GM13976 (cell line): ENCODE measurements at regions not wholly inside any gene's neighbourhood (a gene's known extent, or its start where the extent isn't known, plus 50 kb on each side); places are given as distances from the start of the nearest gene placed in this dataset.

Source experiments
- DNase-seq: peaks from one replicate; pipeline ENCODE4 v3.0.0; 2012; ENCODE audit warnings: low spot score
- in situ Hi-C: fragments of 300-500 bp; cut with MboI; formaldehyde crosslinking; loops from one replicate; pipeline ENCODE4 v1.12.0; 2022; ENCODE audit warnings: low sequenced_read_pairs, mixed read lengths, inconsistent platforms; ENCODE audit not compliant: unreplicated experiment
- TF ChIP-seq, protein P1 (sequence below): IDR thresholded peaks from 2 replicates; pipeline ENCODE4 v1.5.1; 2012; ENCODE audit warnings: borderline replicate concordance, mild to moderate bottlenecking; ENCODE audit not compliant: insufficient read depth; ENCODE audit errors: extremely low read depth, missing control alignments, control extremely low read depth

DNA sequence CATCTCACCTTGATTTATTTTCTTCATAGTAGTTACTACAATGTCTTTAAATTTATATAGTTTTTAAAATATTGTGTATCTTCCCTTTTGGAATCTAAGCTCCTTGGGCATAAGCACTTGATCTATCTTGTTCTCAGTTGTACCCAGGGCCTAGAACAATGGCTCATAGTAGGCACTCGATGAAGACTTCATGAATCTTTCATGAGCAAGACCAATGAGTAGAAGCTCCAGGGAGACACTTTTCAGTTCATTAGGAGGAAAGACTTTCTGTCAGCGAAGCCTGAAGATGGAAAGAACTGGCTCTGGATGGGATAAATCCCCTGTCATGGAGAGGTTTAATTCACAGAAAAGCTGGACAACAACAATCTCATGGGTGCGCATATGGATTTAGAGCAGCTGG is 140.2 kb upstream of the CRY1 start:
- TF ChIP-seq, protein P1, sequence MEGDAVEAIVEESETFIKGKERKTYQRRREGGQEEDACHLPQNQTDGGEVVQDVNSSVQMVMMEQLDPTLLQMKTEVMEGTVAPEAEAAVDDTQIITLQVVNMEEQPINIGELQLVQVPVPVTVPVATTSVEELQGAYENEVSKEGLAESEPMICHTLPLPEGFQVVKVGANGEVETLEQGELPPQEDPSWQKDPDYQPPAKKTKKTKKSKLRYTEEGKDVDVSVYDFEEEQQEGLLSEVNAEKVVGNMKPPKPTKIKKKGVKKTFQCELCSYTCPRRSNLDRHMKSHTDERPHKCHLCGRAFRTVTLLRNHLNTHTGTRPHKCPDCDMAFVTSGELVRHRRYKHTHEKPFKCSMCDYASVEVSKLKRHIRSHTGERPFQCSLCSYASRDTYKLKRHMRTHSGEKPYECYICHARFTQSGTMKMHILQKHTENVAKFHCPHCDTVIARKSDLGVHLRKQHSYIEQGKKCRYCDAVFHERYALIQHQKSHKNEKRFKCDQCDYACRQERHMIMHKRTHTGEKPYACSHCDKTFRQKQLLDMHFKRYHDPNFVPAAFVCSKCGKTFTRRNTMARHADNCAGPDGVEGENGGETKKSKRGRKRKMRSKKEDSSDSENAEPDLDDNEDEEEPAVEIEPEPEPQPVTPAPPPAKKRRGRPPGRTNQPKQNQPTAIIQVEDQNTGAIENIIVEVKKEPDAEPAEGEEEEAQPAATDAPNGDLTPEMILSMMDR, result no peak
- no peak for DNase-seq
- in situ Hi-C loops, result no loop called here

DNA sequence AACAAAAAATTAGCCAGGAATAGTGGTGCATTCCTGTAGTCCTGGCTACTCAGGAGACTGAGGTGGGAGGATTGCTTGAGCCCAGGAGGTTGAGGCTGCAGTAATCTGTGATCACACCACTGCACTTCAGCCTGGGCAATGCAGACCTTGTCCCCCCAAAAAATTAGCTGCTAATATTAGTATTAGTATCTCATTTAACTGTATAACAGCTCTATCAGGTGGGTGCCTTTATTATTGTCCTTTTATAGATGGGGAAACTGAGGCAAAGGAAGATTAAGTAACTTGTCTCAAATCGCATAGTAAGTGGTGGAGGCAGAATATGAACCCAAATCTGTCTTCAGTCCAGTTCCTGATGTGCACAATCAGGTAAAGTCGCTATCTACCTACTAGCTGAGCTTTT is 142.3 kb upstream of the CRY1 start:
- DNase-seq, result no peak
- TF ChIP-seq, protein P1, result no peak
- in situ Hi-C loops, result no loop called here

DNA sequence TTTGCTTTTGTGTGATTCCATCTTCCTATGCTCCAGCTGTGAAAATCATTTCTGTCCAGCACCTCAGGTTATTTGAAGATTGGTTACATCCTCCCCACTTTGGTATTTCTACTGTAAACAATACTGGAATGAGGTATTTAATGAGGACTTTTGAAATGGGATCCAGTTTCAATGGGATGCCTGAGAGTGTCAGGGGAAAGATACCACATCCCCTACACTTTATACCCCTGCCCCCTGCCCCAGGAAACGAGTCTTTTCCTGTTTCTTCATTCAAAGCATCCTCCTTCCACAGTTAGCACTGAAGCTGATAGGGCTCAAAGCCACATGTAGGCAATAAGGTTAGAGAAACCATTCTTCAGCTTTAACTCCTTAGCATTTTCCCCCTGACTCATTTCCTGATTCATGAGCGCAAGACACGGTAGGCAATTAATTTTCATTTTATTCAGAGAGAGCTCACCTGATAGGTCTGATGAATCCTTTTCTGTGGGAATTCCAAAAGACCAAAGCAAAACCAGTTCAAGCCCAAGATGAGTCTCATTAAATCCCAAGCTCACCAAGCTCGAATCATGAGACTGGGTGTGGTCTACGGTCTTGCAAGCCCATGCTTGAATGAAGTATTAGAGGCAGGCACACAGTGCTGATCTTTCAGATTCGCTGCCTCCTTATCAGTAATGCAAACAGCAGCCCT is 143.6 kb upstream of the CRY1 start:
- no peak for DNase-seq
- in situ Hi-C loops, result no loop called here
- TF ChIP-seq, protein P1, result no peak

DNA sequence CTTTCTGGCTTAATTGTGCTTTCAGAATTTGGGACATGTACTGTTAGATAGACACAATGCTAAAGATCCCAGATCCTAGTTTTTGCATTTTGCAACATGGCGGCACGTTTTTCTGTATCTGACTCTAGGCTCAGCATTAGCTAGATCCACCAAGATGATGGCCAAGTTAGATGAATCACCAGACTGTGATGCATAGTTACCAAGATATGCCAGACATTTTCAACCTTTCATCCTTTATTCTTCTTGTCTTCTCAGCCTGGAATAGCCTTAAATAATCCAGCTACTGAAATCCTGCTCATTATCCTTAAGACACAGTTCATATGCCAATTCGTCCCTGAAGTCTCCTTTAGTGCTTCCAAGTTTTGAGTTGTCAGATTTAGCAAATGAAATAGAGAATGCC is 144.9 kb upstream of the CRY1 start:
- TF ChIP-seq, protein P1, result no peak
- in situ Hi-C loops, result no loop called here
- no peak for DNase-seq

DNA sequence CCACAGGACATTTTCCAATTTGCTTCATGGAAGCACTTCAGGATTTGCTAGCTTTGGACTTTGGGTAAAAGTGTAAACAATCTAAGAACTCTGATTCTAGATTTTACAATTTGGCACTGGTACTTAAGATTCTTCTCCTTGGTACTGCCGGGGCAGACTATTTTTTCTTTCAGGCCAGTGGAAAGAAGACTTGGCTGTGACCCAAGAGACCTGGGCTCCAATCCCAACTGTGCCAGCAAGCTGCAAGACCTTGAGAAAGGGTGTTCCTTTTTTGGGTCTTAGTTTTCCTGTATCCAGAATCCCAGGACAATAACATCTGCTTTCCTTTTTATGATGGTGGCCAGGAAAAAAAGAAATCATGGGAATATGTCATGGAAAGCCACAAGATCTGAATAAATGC is 148.1 kb upstream of the CRY1 start:
- TF ChIP-seq, protein P1, result no peak
- no peak for DNase-seq
- in situ Hi-C loops, result no loop called here

DNA sequence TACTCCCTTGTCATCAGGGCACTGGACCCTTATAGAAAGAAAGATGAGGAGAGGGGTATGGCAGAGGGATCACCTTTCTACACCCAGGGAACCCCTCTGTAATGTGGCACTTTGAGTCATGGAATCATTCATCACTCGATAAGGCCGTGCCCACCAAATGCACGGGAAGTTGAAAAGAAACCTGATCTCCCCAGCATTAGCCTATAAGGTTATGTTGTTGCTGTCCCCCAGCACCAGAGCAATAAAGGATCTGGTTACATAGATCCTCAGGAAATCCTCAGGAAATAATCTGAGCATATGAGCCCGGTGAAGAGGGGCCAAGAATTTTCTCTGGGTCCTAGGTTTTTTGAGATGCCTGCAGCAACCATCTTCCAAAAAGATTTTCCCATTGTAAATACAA is 148.8 kb upstream of the CRY1 start:
- in situ Hi-C loops, result no loop called here
- TF ChIP-seq, protein P1, result no peak

More for the DNA sequence above, 148.8 kb upstream of the CRY1 start:
- DNase-seq, result no peak
